ENCODE measurements at regions not wholly inside any gene's neighbourhood (a gene's known extent, or its start where the extent isn't known, plus 50 kb on each side); places are given as distances from the start of the nearest gene placed in this dataset.

GRCh38 chr10:78140066-78140630, 106.5 kb downstream of the RPS24 start:
- H3K9ac ChIP-seq (ENCODE audit: insufficient read depth, low read length), result no peak overlapping the region
- H3K9me3 ChIP-seq (ENCODE audit: control insufficient read depth, insufficient read depth, low read depth, low read length), result no peaks in the 10 kb centered on the region
- no peak for DNase-seq (ENCODE audit: low read depth in 2 of 2)
- H3K4me3 ChIP-seq (replicated peaks in 1 of 4; ENCODE audit: control extremely low read depth in 1 of 4, insufficient read depth in 1 of 4, low read depth in 3 of 4, low read length in 4 of 4), result no peak overlapping the region
- H4K20me1 ChIP-seq (ENCODE audit: control insufficient read depth, extremely low read depth, insufficient read depth, low read length), result no peaks in the 10 kb centered on the region
- H3K27me3 ChIP-seq (ENCODE audit: control insufficient read depth, insufficient read depth, low read length), result peaks cover 34% of the 10 kb centered on the region
- no peaks in the 10 kb centered on the region for H3K36me3 ChIP-seq (ENCODE audit: control insufficient read depth, insufficient read depth, low read length)
- H3K27ac ChIP-seq (ENCODE audit: insufficient read depth, low read length), result no peak overlapping the region
- no peaks in the 10 kb centered on the region for H3K79me2 ChIP-seq (ENCODE audit: control insufficient read depth, insufficient read depth, low read length)
- no peak overlapping the region for H3K4me2 ChIP-seq (ENCODE audit: extremely low read depth, insufficient read depth, low read length)
- H2AFZ ChIP-seq (ENCODE audit: low read length), result no peak overlapping the region
- no peaks in the 10 kb centered on the region for H3K4me1 ChIP-seq (ENCODE audit: control insufficient read depth, extremely low read depth, insufficient read depth, low read length)
- TF ChIP-seq EZH2 (IDR thresholded peaks at IDR 0.05; ENCODE audit: low read length, missing control alignments) (no peak), CTCF (conservative IDR thresholded peaks at IDR 0.05 in 1 of 2, IDR thresholded peaks at IDR 0.05 in 1 of 2; ENCODE audit: low read depth in 1 of 2, low read length in 2 of 2) (no peak)

- H4K20me1 ChIP-seq (ENCODE audit: control insufficient read depth, extremely low read depth, insufficient read depth, low read length), result no peaks in the 10 kb centered on the region
- H3K9me3 ChIP-seq (ENCODE audit: control insufficient read depth, insufficient read depth, low read depth, low read length), result no peaks in the 10 kb centered on the region
- H3K4me2 ChIP-seq (ENCODE audit: extremely low read depth, insufficient read depth, low read length), result no peak overlapping the region
- H3K36me3 ChIP-seq (ENCODE audit: control insufficient read depth, insufficient read depth, low read length), result no peaks in the 10 kb centered on the region
- no peak overlapping the region for H3K4me3 ChIP-seq (replicated peaks in 1 of 4; ENCODE audit: control extremely low read depth in 1 of 4, insufficient read depth in 1 of 4, low read depth in 3 of 4, low read length in 4 of 4)
- TF ChIP-seq CTCF (conservative IDR thresholded peaks at IDR 0.05 in 1 of 2, IDR thresholded peaks at IDR 0.05 in 1 of 2; ENCODE audit: low read depth in 1 of 2, low read length in 2 of 2) (no peak), EZH2 (IDR thresholded peaks at IDR 0.05; ENCODE audit: low read length, missing control alignments) (no peak)
- H2AFZ ChIP-seq (ENCODE audit: low read length), result no peak overlapping the region
- no peaks in the 10 kb centered on the region for H3K4me1 ChIP-seq (ENCODE audit: control insufficient read depth, extremely low read depth, insufficient read depth, low read length)
- no peaks in the 10 kb centered on the region for H3K79me2 ChIP-seq (ENCODE audit: control insufficient read depth, insufficient read depth, low read length)
- H3K27me3 ChIP-seq (ENCODE audit: control insufficient read depth, insufficient read depth, low read length), result peaks cover 35% of the 10 kb centered on the region
- H3K9ac ChIP-seq (ENCODE audit: insufficient read depth, low read length), result no peak overlapping the region
- H3K27ac ChIP-seq (ENCODE audit: insufficient read depth, low read length), result no peak overlapping the region
- DNase-seq (ENCODE audit: low read depth in 2 of 2), result no peak
Observed at GRCh38 chr10:78143576-78143975, 109.9 kb downstream of the RPS24 start.

DNA sequence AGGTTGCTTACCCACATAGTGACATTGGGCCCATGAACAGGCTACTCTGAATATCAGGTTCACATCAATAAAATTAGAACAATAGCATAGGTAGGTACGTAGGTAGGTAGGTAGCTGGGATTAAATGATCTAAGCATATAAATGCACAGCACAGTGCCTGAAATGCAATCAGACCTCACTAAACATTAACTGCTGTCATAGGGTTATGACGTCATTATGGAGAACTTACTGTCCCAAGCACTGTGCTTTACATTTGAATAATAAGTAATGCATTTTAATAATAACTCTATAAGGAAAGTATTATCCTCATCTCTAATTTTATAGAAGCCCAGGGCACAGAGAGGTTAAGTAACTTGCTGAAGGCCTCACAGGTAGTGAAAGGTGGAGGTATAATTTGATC, 112.5 kb downstream of the RPS24 start:
- Histone ChIP-seq H3K4me1 (ENCODE audit: control insufficient read depth, extremely low read depth, insufficient read depth, low read length) (no peaks in the 10 kb centered on the region), H2AFZ (ENCODE audit: low read length) (no peak overlapping the region), H3K27me3 (ENCODE audit: control insufficient read depth, insufficient read depth, low read length) (peaks cover 29% of the 10 kb centered on the region), H3K9ac (ENCODE audit: insufficient read depth, low read length) (no peak overlapping the region), H3K9me3 (ENCODE audit: control insufficient read depth, insufficient read depth, low read depth, low read length) (no peaks in the 10 kb centered on the region), H3K27ac (ENCODE audit: insufficient read depth, low read length) (no peak overlapping the region), H3K36me3 (ENCODE audit: control insufficient read depth, insufficient read depth, low read length) (no peaks in the 10 kb centered on the region), H3K4me3 (replicated peaks in 1 of 4; ENCODE audit: control extremely low read depth in 1 of 4, insufficient read depth in 1 of 4, low read depth in 3 of 4, low read length in 4 of 4) (no peak overlapping the region), H3K4me2 (ENCODE audit: extremely low read depth, insufficient read depth, low read length) (no peak overlapping the region), H3K79me2 (ENCODE audit: control insufficient read depth, insufficient read depth, low read length) (no peaks in the 10 kb centered on the region), H4K20me1 (ENCODE audit: control insufficient read depth, extremely low read depth, insufficient read depth, low read length) (no peaks in the 10 kb centered on the region)
- no peak for DNase-seq (ENCODE audit: low read depth in 2 of 2)
- TF ChIP-seq CTCF (conservative IDR thresholded peaks at IDR 0.05 in 1 of 2, IDR thresholded peaks at IDR 0.05 in 1 of 2; ENCODE audit: low read depth in 1 of 2, low read length in 2 of 2) (no peak), EZH2 (IDR thresholded peaks at IDR 0.05; ENCODE audit: low read length, missing control alignments) (no peak)
